ENCODE measurements at regions not wholly inside any gene's neighbourhood (a gene's known extent, or its start where the extent isn't known, plus 50 kb on each side); places are given as distances from the start of the nearest gene placed in this dataset.

DNA sequence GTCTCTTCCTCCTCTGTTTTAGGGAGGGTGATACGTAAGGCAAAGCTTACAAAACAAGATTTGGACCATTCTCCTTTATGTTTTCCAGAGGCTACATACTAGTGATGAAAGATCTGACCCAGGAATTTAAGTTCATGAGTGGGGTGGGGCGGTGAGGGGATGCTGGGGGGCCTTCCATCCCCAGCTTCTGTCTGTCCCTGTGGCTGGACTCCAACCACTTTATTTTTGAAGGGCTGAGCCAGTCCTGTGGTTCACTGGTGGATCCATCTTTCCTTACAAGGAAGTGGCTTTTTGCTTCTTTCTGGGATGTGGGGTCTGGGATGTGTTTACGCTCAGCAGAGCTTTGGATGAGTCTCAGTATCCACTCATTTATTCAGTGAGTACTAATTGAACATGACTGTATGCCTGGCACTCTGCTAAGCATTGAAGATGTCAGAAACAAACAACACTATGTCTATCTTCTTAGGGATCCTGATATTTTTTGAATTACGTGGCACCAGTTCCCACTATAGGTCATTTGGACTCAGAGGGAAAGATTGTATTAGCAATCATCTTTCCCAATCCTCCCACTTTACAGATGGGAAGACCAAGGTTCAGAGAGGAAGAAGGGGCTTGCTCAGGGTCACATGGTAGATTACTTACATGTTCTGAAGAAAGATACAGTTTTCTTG lies 291.8 kb upstream of the TBX3 start:
- H3K79me2 ChIP-seq (ENCODE audit: low read depth) = no peaks in the 10 kb centered on the region
- H3K4me1 ChIP-seq = no peaks in the 10 kb centered on the region
- H3K4me3 ChIP-seq = no peak overlapping the region
- no peaks in the 10 kb centered on the region for H3K9me3 ChIP-seq (ENCODE audit: low read depth)
- H3K9me3 Mint-ChIP-seq = no peaks in the 10 kb centered on the region
- H3K4me1 Mint-ChIP-seq = no peaks in the 10 kb centered on the region
- H4K20me1 ChIP-seq (ENCODE audit: low read depth) = no peaks in the 10 kb centered on the region
- no peaks in the 10 kb centered on the region for H3F3A ChIP-seq (ENCODE audit: low read depth)
- no peaks in the 10 kb centered on the region for H3K36me3 Mint-ChIP-seq
- no peak overlapping the region for H3K4me2 ChIP-seq
- TF ChIP-seq EZH2phosphoT487 (IDR thresholded peaks at IDR 0.05) (no peak), EZH2 (IDR thresholded peaks at IDR 0.05) (no peak)
- TF ChIP-seq, protein P1, sequence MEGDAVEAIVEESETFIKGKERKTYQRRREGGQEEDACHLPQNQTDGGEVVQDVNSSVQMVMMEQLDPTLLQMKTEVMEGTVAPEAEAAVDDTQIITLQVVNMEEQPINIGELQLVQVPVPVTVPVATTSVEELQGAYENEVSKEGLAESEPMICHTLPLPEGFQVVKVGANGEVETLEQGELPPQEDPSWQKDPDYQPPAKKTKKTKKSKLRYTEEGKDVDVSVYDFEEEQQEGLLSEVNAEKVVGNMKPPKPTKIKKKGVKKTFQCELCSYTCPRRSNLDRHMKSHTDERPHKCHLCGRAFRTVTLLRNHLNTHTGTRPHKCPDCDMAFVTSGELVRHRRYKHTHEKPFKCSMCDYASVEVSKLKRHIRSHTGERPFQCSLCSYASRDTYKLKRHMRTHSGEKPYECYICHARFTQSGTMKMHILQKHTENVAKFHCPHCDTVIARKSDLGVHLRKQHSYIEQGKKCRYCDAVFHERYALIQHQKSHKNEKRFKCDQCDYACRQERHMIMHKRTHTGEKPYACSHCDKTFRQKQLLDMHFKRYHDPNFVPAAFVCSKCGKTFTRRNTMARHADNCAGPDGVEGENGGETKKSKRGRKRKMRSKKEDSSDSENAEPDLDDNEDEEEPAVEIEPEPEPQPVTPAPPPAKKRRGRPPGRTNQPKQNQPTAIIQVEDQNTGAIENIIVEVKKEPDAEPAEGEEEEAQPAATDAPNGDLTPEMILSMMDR (IDR thresholded peaks at IDR 0.05) = no peak
- H3K27ac Mint-ChIP-seq = no peak overlapping the region
- H3K9ac ChIP-seq = no peak overlapping the region
- H3K27me3 Mint-ChIP-seq (ENCODE audit: insufficient read depth, low read depth) = peaks cover 2% of the 10 kb centered on the region
- DNase-seq (ENCODE audit: low spot score) = no peak
- H3K27me3 ChIP-seq = no peaks in the 10 kb centered on the region
- no peak overlapping the region for H2AFZ ChIP-seq (replicated peaks)
- no peak overlapping the region for H3K4me3 Mint-ChIP-seq
- no peak overlapping the region for H3K27ac ChIP-seq
- H3K36me3 ChIP-seq = no peaks in the 10 kb centered on the region

DNA sequence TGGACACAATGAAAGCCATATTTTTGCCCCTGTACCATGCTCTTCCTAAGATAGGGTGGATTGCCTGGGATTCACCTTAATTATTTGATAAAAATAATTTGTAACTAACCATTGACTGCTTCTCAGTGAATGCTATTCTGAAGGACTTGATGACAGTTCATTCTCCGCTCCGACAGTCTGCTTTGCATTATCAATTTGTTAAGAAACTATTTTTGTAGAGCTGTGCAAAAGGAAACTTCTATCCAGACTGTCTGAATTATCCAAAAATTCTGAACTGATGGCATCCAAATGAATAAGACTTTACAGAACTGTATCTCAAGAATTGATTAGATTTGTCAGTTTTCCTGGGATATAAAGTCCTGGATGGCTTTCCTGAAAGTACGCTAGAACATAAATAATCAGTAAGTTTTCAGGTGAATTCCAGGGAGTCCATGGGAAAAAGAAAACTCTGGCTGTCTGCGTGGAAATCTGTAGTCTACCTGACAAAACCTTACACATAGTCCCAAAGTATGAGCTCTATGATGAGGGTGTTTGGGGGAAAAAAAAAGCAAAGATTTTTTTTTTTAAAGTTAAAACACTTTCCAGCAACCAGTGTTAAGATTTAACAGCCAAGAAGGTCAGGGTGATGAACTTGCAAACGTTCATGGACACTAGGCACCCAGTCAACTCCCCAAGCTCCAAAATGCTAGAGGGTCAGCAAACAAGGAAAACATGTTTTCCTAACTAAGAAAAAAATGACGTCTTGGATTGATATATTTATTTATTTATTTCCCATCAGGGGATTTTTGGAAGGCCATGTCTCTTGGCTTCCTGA lies 291.1 kb upstream of the TBX3 start:
- H3K36me3 Mint-ChIP-seq = no peaks in the 10 kb centered on the region
- Histone ChIP-seq H4K20me1 (ENCODE audit: low read depth) (no peaks in the 10 kb centered on the region), H3K4me1 (no peaks in the 10 kb centered on the region), H3K27me3 (no peaks in the 10 kb centered on the region), H3K36me3 (no peaks in the 10 kb centered on the region), H3K9ac (no peak overlapping the region), H3K9me3 (ENCODE audit: low read depth) (no peaks in the 10 kb centered on the region), H3K4me2 (no peak overlapping the region), H2AFZ (replicated peaks) (no peak overlapping the region), H3F3A (ENCODE audit: low read depth) (no peaks in the 10 kb centered on the region), H3K27ac (no peak overlapping the region), H3K79me2 (ENCODE audit: low read depth) (no peaks in the 10 kb centered on the region), H3K4me3 (no peak overlapping the region)
- H3K4me1 Mint-ChIP-seq = no peaks in the 10 kb centered on the region
- DNase-seq (ENCODE audit: low spot score) = no peak
- H3K27me3 Mint-ChIP-seq (ENCODE audit: insufficient read depth, low read depth) = peaks cover 2% of the 10 kb centered on the region
- no peaks in the 10 kb centered on the region for H3K9me3 Mint-ChIP-seq
- no peak for TF ChIP-seq EZH2phosphoT487 (IDR thresholded peaks at IDR 0.05)
- no peak for TF ChIP-seq EZH2 (IDR thresholded peaks at IDR 0.05)
- TF ChIP-seq, protein P1 (IDR thresholded peaks at IDR 0.05) = no peak
- H3K27ac Mint-ChIP-seq = no peak overlapping the region
- H3K4me3 Mint-ChIP-seq = no peak overlapping the region

DNA sequence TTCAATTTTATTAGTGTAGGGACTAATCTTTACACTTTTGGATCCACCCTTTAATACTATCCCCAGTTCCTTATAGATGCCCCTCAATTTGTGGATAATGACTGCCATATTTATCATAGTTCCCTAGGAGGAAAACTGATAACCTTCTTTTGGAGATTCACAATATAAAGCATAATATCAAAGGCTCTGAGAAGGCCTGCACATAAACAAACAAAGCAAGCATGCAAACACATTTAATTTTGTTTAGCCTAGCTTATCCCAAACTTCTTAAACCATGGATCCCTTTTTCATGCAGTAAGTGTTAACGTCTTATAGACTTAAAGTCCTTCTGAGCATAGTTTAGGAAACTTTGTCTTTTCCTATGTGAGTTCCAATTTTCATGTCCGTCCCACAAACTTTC lies 290.4 kb upstream of the TBX3 start:
- no peaks in the 10 kb centered on the region for H3K9me3 ChIP-seq (ENCODE audit: low read depth)
- H3K27ac Mint-ChIP-seq = no peak overlapping the region
- H3K4me1 ChIP-seq = no peaks in the 10 kb centered on the region
- H3K9me3 Mint-ChIP-seq = no peaks in the 10 kb centered on the region
- peaks cover 2% of the 10 kb centered on the region for H3K27me3 Mint-ChIP-seq (ENCODE audit: insufficient read depth, low read depth)
- H3K27ac ChIP-seq = no peak overlapping the region
- no peak overlapping the region for H3K4me2 ChIP-seq
- H3K9ac ChIP-seq = no peak overlapping the region
- no peaks in the 10 kb centered on the region for H3K27me3 ChIP-seq
- H2AFZ ChIP-seq (replicated peaks) = no peak overlapping the region
- H3K79me2 ChIP-seq (ENCODE audit: low read depth) = no peaks in the 10 kb centered on the region
- H4K20me1 ChIP-seq (ENCODE audit: low read depth) = no peaks in the 10 kb centered on the region
- H3K4me1 Mint-ChIP-seq = no peaks in the 10 kb centered on the region
- TF ChIP-seq, protein P1 (IDR thresholded peaks at IDR 0.05) = no peak
- no peak for TF ChIP-seq EZH2phosphoT487 (IDR thresholded peaks at IDR 0.05)
- TF ChIP-seq EZH2 (IDR thresholded peaks at IDR 0.05) = no peak
- no peak overlapping the region for H3K4me3 Mint-ChIP-seq
- DNase-seq (ENCODE audit: low spot score) = no peak
- H3K36me3 ChIP-seq = no peaks in the 10 kb centered on the region
- no peaks in the 10 kb centered on the region for H3F3A ChIP-seq (ENCODE audit: low read depth)
- H3K36me3 Mint-ChIP-seq = no peaks in the 10 kb centered on the region
- no peak overlapping the region for H3K4me3 ChIP-seq
